ENCODE measurements at regions not wholly inside any gene's neighbourhood (a gene's known extent, or its start where the extent isn't known, plus 50 kb on each side); places are given as distances from the start of the nearest gene placed in this dataset.
A peak's percentile ranks its signal among the peaks of the same experiment; 100 is the strongest.

DNA sequence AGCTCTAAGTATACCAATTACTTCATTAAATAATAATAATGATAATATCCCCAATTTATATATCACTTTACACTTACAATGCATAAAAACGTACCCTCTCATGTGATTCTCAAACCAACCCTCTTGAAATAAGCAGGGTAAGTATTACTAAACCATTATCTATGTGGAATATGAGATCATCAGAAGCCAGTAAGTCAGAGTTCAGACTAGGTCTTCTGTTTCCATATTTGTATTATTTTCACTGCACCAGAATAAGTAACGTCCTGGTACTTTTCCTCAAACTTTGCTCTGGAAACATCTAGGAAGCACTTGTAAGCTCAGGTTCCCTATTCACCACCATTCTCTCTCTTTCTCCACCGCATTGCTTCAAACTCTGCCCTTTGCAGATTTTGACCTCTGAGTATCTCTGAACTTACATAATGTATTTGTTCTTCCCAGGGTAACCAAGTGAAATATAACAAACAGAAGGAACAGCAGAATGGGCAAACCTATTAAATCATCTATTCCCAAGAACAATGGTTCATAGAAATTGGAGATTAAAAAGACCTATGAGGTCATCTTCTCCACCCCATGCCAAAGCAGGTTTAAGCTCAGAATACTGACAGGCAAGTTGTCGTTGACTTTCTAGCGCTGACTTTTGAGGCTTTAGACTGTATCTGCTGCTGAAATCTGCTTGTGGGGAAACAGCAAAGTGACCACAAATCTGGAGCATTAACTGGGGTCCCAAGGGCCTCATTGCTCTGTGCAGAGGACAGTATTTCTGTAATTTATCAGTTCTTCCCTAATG, 161.3 kb upstream of the FAR2 start:
- Histone ChIP-seq H3K27me3 (no peaks in the 10 kb centered on the region), H3K4me1 (no peaks in the 10 kb centered on the region), H3K27ac (no peak overlapping the region), H3K9me3 (no peaks in the 10 kb centered on the region), H3K36me3 (replicated peaks in 1 of 2; ENCODE audit: insufficient read depth in 1 of 2, low read depth in 2 of 2) (no peaks in the 10 kb centered on the region), H3K4me3 (no peak overlapping the region)
- intact Hi-C loops (cut with DNase I), result no loop called here
- DNase-seq (no peak), ATAC-seq (peak; percentile 30)
- no peak for TF ChIP-seq POLR2A (IDR thresholded peaks at IDR 0.05)
- TF ChIP-seq, protein P1, sequence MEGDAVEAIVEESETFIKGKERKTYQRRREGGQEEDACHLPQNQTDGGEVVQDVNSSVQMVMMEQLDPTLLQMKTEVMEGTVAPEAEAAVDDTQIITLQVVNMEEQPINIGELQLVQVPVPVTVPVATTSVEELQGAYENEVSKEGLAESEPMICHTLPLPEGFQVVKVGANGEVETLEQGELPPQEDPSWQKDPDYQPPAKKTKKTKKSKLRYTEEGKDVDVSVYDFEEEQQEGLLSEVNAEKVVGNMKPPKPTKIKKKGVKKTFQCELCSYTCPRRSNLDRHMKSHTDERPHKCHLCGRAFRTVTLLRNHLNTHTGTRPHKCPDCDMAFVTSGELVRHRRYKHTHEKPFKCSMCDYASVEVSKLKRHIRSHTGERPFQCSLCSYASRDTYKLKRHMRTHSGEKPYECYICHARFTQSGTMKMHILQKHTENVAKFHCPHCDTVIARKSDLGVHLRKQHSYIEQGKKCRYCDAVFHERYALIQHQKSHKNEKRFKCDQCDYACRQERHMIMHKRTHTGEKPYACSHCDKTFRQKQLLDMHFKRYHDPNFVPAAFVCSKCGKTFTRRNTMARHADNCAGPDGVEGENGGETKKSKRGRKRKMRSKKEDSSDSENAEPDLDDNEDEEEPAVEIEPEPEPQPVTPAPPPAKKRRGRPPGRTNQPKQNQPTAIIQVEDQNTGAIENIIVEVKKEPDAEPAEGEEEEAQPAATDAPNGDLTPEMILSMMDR (IDR thresholded peaks at IDR 0.05), result no peak
- 39 to 48% methylated on average over 5 of the region's 5 CpGs for WGBS, 2 donors

DNA sequence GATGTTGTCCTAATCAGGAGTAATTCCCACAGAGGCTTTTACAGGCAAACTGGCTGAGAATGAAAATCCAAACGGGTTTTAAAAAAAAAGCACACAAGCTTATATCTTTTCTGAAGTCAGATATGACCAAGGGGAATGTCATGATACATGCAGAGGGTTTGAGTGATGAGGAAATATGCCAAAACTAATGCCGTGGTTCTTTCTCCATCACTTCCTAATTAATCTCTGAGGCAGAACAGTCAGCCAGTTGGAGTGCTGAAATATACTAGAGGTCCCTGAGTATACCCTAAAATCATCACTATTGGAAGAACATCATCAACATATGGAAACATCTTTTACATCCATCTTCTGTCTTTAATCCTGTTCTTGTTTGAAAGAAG, 160.8 kb upstream of the FAR2 start:
- DNase-seq (no peak), ATAC-seq (no peak)
- Histone ChIP-seq H3K36me3 (replicated peaks in 1 of 2; ENCODE audit: insufficient read depth in 1 of 2, low read depth in 2 of 2) (no peaks in the 10 kb centered on the region), H3K27me3 (no peaks in the 10 kb centered on the region), H3K4me1 (no peaks in the 10 kb centered on the region), H3K9me3 (no peaks in the 10 kb centered on the region), H3K27ac (no peak overlapping the region), H3K4me3 (no peak overlapping the region)
- TF ChIP-seq POLR2A (IDR thresholded peaks at IDR 0.05), result no peak
- TF ChIP-seq, protein P1 (IDR thresholded peaks at IDR 0.05), result no peak
- WGBS, 2 donors, result 12 to 19% methylated on average over 2 of the region's 2 CpGs
- intact Hi-C loops (cut with DNase I), result no loop called here

DNA sequence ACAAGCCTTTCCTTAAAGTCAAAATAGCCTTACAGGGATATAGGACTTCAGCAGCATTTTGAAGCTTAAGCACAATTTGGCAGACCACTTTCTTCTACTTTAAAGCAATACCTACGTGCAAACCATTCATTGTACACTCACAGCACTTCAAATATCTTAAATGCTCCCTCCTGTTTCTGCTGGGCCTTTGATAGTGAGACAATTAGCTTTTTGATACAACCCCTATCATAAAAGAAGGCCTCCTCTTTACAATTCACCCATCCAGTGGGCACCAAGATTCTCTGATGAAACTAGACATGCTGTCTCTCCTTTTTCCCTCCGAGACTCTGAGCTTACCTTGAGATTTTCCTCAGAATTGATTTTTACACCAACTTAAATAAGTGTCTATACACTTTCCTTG, 157.5 kb upstream of the FAR2 start:
- no peaks in the 10 kb centered on the region for H3K4me1 ChIP-seq
- DNase-seq (no peak), ATAC-seq (no peak)
- TF ChIP-seq, protein P1 (IDR thresholded peaks at IDR 0.05), result no peak
- TF ChIP-seq POLR2A (IDR thresholded peaks at IDR 0.05), result no peak
- WGBS, 2 donors, result 77% methylated on average over 2 of the region's 2 CpGs
- H3K27ac ChIP-seq, result no peak overlapping the region
- no peaks in the 10 kb centered on the region for H3K36me3 ChIP-seq (replicated peaks in 1 of 2; ENCODE audit: insufficient read depth in 1 of 2, low read depth in 2 of 2)
- no peaks in the 10 kb centered on the region for H3K27me3 ChIP-seq
- H3K4me3 ChIP-seq, result no peak overlapping the region
- intact Hi-C loops (cut with DNase I), result no loop called here
- H3K9me3 ChIP-seq, result no peaks in the 10 kb centered on the region

DNA sequence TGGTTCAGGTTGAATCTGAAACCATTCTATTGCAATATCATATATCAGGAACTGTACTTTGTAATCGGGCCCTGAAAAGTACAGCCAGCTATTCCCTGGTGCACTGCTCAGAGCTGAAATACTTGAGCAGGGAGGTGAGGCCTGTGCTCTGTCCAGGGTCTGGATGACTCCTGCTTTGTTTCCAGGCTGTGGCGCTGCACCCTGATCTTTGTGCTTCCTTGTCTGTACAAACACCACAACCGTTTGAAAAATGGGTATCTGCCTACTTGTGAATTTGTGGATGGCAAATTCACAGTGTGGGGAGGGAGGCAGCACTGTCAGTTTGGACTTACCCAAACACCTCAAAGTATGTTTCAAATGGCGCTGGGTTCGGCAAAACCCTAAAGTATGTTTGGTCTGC, 155.4 kb upstream of the FAR2 start:
- Histone ChIP-seq H3K27me3 (no peaks in the 10 kb centered on the region), H3K27ac (no peak overlapping the region), H3K4me3 (no peak overlapping the region), H3K4me1 (no peaks in the 10 kb centered on the region), H3K36me3 (replicated peaks in 1 of 2; ENCODE audit: insufficient read depth in 1 of 2, low read depth in 2 of 2) (no peaks in the 10 kb centered on the region), H3K9me3 (no peaks in the 10 kb centered on the region)
- TF ChIP-seq, protein P1 (IDR thresholded peaks at IDR 0.05), result no peak
- TF ChIP-seq POLR2A (IDR thresholded peaks at IDR 0.05), result no peak
- DNase-seq (no peak), ATAC-seq (no peak)
- intact Hi-C loops (cut with DNase I), result no loop called here
- WGBS, 2 donors, result 57% methylated on average over 4 to 5 of the region's 5 CpGs

DNA sequence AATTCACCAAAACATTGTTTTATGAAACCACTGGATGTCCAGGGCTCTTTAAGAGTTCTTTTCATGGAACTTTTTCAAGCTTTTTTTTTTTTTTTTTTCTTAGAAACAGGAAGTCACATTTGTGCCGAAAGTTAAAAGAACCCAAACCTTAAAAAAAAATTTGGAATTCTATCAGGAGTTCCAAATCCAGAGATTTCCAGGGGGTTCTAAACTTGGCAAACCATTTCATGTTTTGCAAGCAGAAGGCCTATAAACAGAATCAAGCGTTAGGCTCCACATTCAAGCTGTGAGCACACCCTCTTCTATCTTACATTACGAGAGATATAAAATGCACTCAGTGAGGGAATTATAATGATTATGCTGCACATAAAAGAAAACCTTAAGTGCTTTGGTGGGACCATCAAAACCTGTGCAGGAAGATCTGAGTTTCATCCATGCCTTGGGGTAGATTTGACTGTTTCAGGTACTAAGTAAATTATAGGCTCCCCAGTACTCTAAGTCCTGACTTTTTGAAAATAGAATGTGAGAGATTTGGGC, 154.8 kb upstream of the FAR2 start:
- Histone ChIP-seq H3K27ac (no peak overlapping the region), H3K9me3 (no peaks in the 10 kb centered on the region), H3K36me3 (replicated peaks in 1 of 2; ENCODE audit: insufficient read depth in 1 of 2, low read depth in 2 of 2) (no peaks in the 10 kb centered on the region), H3K4me3 (no peak overlapping the region), H3K27me3 (no peaks in the 10 kb centered on the region), H3K4me1 (no peaks in the 10 kb centered on the region)
- 63 to 89% methylated on average over 3 of the region's 3 CpGs for WGBS, 2 donors
- DNase-seq (no peak), ATAC-seq (no peak)
- intact Hi-C loops (cut with DNase I), result no loop called here
- no peak for TF ChIP-seq POLR2A (IDR thresholded peaks at IDR 0.05)
- TF ChIP-seq, protein P1 (IDR thresholded peaks at IDR 0.05), result no peak
